GM06990 (cell line): ENCODE measurements at regions not wholly inside any gene's neighbourhood (a gene's known extent, or its start where the extent isn't known, plus 50 kb on each side); places are given as distances from the start of the nearest gene placed in this dataset.

Experiments used
- DNase-seq: peaks from one replicate; pipeline ENCODE4 v3.0.0-alpha.2; 2011; ENCODE audit not compliant: insufficient read length; ENCODE audit errors: extremely low read depth
- H3K27me3 ChIP-seq: replicated peaks from 2 replicates; pipeline ENCODE4 v1.6.0; 2011; ENCODE audit warnings: low read length; ENCODE audit not compliant: control insufficient read depth, insufficient read depth
- H3K36me3 ChIP-seq: 2 replicates; pipeline ENCODE4 v1.5.1; 2011; ENCODE audit warnings: low read length; ENCODE audit not compliant: control insufficient read depth, insufficient read depth
- H3K4me3 ChIP-seq: replicated peaks from 2 replicates; pipeline ENCODE4 v1.5.1; 2011; ENCODE audit warnings: low read depth, mild to moderate bottlenecking, control low read depth, low read length
- CTCF ChIP-seq: IDR thresholded peaks from 2 replicates; pipeline ENCODE4 v1.5.1; 2011; ENCODE audit warnings: low read length, control low read depth, mild to moderate bottlenecking, inconsistent platforms; ENCODE audit not compliant: insufficient read depth, poor library complexity, severe bottlenecking

GRCh38 chr9:20043461-20043860 is 254.6 kb upstream of the SLC24A2 start:
- Histone ChIP-seq H3K36me3 (no peaks in the 10 kb centered on the region), H3K4me3 (peak overlapping the region; percentile 25; the same call in 1 of the 2 replicates), H3K27me3 (no peaks in the 10 kb centered on the region)
- no peak for DNase-seq
- no peak for TF ChIP-seq CTCF

GRCh38 chr9:20043035-20043434 is 254.2 kb upstream of the SLC24A2 start:
- DNase-seq, result no peak
- H3K36me3 ChIP-seq, result no peaks in the 10 kb centered on the region
- peak overlapping the region; percentile 25; the same call in 1 of the 2 replicates for H3K4me3 ChIP-seq
- TF ChIP-seq CTCF, result no peak
- H3K27me3 ChIP-seq, result no peaks in the 10 kb centered on the region

- no peak for TF ChIP-seq CTCF
- DNase-seq, result no peak
Measured at GRCh38 chr9:20042128-20042711, 253.4 kb upstream of the SLC24A2 start.

GRCh38 chr9:20041697-20042081 is 252.9 kb upstream of the SLC24A2 start:
- Histone ChIP-seq H3K36me3 (no peaks in the 10 kb centered on the region), H3K27me3 (no peaks in the 10 kb centered on the region), H3K4me3 (no peak overlapping the region)
- no peak for DNase-seq
- no peak for TF ChIP-seq CTCF

More at GRCh38 chr9:20042128-20042711, 253.4 kb upstream of the SLC24A2 start:
- no peaks in the 10 kb centered on the region for H3K36me3 ChIP-seq
- no peaks in the 10 kb centered on the region for H3K27me3 ChIP-seq
- H3K4me3 ChIP-seq, result no peak overlapping the region

GRCh38 chr9:20040991-20041696 is 252.3 kb upstream of the SLC24A2 start:
- Histone ChIP-seq H3K36me3 (no peaks in the 10 kb centered on the region), H3K27me3 (no peaks in the 10 kb centered on the region), H3K4me3 (no peak overlapping the region)
- DNase-seq, result no peak
- TF ChIP-seq CTCF, result no peak
